H1 (cell line): ENCODE measurements at regions not wholly inside any gene's neighbourhood (a gene's known extent, or its start where the extent isn't known, plus 50 kb on each side); places are given as distances from the start of the nearest gene placed in this dataset.

Experiments used
- CTCF ChIA-PET: fragments of 300-600 bp; sonication (Branson Sonifier 250); formaldehyde crosslinking; loops from one replicate; lab custom pipeline; 2021; ENCODE audit not compliant: partially characterized antibody; lab: Charles Lee
- POLR2A ChIA-PET: fragments of 300-600 bp; sonication (Branson Sonifier 250); formaldehyde crosslinking; loops from one replicate; lab custom pipeline; 2021; ENCODE audit warnings: inconsistent platforms; ENCODE audit not compliant: partially characterized antibody; lab: Charles Lee
- DNase-seq, 2 experiments: peaks; one replicate each; pipeline versions ENCODE4 v3.0.0 to v3.0.0-alpha.2; 2010 to 2022; ENCODE audit warnings: low spot score in 2 of 2, low read depth in 1 of 2, mixed read lengths in 1 of 2
- FAIRE-seq: peaks from 2 replicates; lab custom pipeline; 2011; peaks lifted over from hg19 to GRCh38; lab: Jason Lieb, UNC
- H2AFZ ChIP-seq: 2 replicates; pipeline ENCODE4 v1.8.1; 2012; ENCODE audit warnings: low read length, inconsistent platforms
- H2AK5ac ChIP-seq: 2 replicates; pipeline ENCODE4 v1.6.1; 2013; ENCODE audit warnings: low read depth, low read length
- H2BK120ac ChIP-seq: replicated peaks from 2 replicates; pipeline ENCODE3; 2013; ENCODE audit warnings: low read depth, low read length, inconsistent platforms
- H2BK12ac ChIP-seq: 2 replicates; pipeline ENCODE4 v1.6.1; 2013; ENCODE audit warnings: low read depth, low read length
- H2BK15ac ChIP-seq: 2 replicates; pipeline ENCODE4 v1.6.1; 2013; ENCODE audit warnings: low read length
- H2BK20ac ChIP-seq: 2 replicates; pipeline ENCODE4 v1.6.1; 2013; ENCODE audit warnings: low read length
- H2BK5ac ChIP-seq: 2 replicates; pipeline ENCODE4 v1.6.1; 2013; ENCODE audit warnings: low read depth, low read length
- H3K14ac ChIP-seq: 2 replicates; pipeline ENCODE4 v1.6.1; 2013; ENCODE audit warnings: inconsistent platforms; ENCODE audit not compliant: insufficient read length
- H3K18ac ChIP-seq: 2 replicates; pipeline ENCODE4 v1.6.1; 2013; ENCODE audit warnings: low read length; ENCODE audit errors: extremely low read depth
- H3K23ac ChIP-seq: 2 replicates; pipeline ENCODE4 v1.6.1; 2013; ENCODE audit warnings: inconsistent platforms; ENCODE audit not compliant: insufficient read length
- H3K23me2 ChIP-seq: 2 replicates; pipeline ENCODE4 v1.6.1; 2013; ENCODE audit warnings: low read depth, low read length
- H3K27ac ChIP-seq: 2 replicates; pipeline ENCODE4 v1.6.1; 2011; ENCODE audit warnings: low read depth, low read length, inconsistent platforms
- H3K27me3 ChIP-seq, 4 experiments: replicated peaks in 1 of 4; 1 replicate in 1 of 4; 2 replicates in 3 of 4; pipeline versions ENCODE4 v1.6.1 to v1.8.1; 2011 to 2013; ENCODE audit warnings: low read length in 3 of 4, mild to moderate bottlenecking in 3 of 4, inconsistent platforms in 2 of 4, mixed read lengths in 2 of 4, moderate library complexity in 1 of 4; ENCODE audit not compliant: control insufficient read depth in 3 of 4, insufficient read depth in 3 of 4; ENCODE audit errors: extremely low read depth in 1 of 4
- H3K36me3 ChIP-seq, 4 experiments: 2 replicates each; pipeline versions ENCODE4 v1.6.1 to v1.8.1; 2011 to 2013; ENCODE audit warnings: mild to moderate bottlenecking in 4 of 4, low read length in 3 of 4, moderate library complexity in 2 of 4, control low read depth in 1 of 4, inconsistent platforms in 1 of 4; ENCODE audit not compliant: insufficient read depth in 4 of 4, control insufficient read depth in 2 of 4
- H3K4ac ChIP-seq: replicated peaks from 2 replicates; pipeline ENCODE3; 2013; ENCODE audit warnings: low read length, low read depth, mixed read lengths, inconsistent platforms; ENCODE audit not compliant: insufficient read length
- H3K4me1 ChIP-seq, 4 experiments: replicated peaks in 1 of 4; 1 replicate in 1 of 4; 2 replicates in 3 of 4; pipeline versions ENCODE4 v1.6.1 to v1.8.1; 2011 to 2013; ENCODE audit warnings: low read length in 3 of 4, inconsistent platforms in 2 of 4, mixed read lengths in 1 of 4; ENCODE audit not compliant: insufficient read depth in 4 of 4, control insufficient read depth in 3 of 4
- H3K4me2 ChIP-seq, 2 experiments: 2 replicates each; pipeline versions ENCODE4 v1.6.1 to v1.8.1; 2011 to 2013; ENCODE audit warnings: low read depth in 2 of 2, low read length in 2 of 2, control low read depth in 1 of 2, inconsistent platforms in 1 of 2, mild to moderate bottlenecking in 1 of 2; ENCODE audit not compliant: insufficient read depth in 1 of 2
- H3K4me3 ChIP-seq, 4 experiments: fragments of 200-600, 300-600 bp in 1 of 4; sonication (generic), shearing (Covaris generic), sonication (Bioruptor Twin) in 1 of 4; 2 replicates each; pipeline versions ENCODE4 v1.5.1 to v1.8.1; 2011 to 2016; ENCODE audit warnings: low read length in 4 of 4, low read depth in 3 of 4, control low read depth in 2 of 4, inconsistent platforms in 2 of 4, mild to moderate bottlenecking in 2 of 4, mixed read lengths in 1 of 4, moderate library complexity in 1 of 4; ENCODE audit not compliant: insufficient read depth in 2 of 4; ENCODE audit errors: extremely low read depth in 1 of 4
- H3K56ac ChIP-seq: replicated peaks from 2 replicates; pipeline ENCODE3; 2013; ENCODE audit warnings: low read depth, mild to moderate bottlenecking, mixed read lengths, low read length, inconsistent platforms; ENCODE audit not compliant: insufficient read length
- H3K79me1 ChIP-seq: 2 replicates; pipeline ENCODE4 v1.6.1; 2013; ENCODE audit warnings: low read depth, low read length, control low read depth
- H3K79me2 ChIP-seq, 2 experiments: 2 replicates each; pipeline versions ENCODE4 v1.6.1 to v1.8.1; 2012 to 2013; ENCODE audit warnings: low read length in 2 of 2, mild to moderate bottlenecking in 2 of 2, inconsistent platforms in 1 of 2; ENCODE audit not compliant: insufficient read depth in 2 of 2, control insufficient read depth in 1 of 2
- H3K9ac ChIP-seq, 4 experiments: replicated peaks in 1 of 4; 1 replicate in 1 of 4; 2 replicates in 3 of 4; pipeline versions ENCODE4 v1.6.1 to v1.8.1; 2011 to 2013; ENCODE audit warnings: low read depth in 3 of 4, low read length in 3 of 4, control low read depth in 2 of 4, mild to moderate bottlenecking in 2 of 4, moderate library complexity in 2 of 4, inconsistent platforms in 1 of 4; ENCODE audit errors: extremely low read depth in 1 of 4
- H3K9me3 ChIP-seq, 2 experiments: 2 replicates each; pipeline versions ENCODE4 v1.6.1 to v1.8.1; 2012 to 2013; ENCODE audit warnings: mild to moderate bottlenecking in 2 of 2, moderate library complexity in 2 of 2, control low read depth in 1 of 2, inconsistent platforms in 1 of 2, low read depth in 1 of 2, low read length in 1 of 2, mixed read lengths in 1 of 2; ENCODE audit not compliant: insufficient read depth in 2 of 2
- H4K20me1 ChIP-seq, 2 experiments: replicated peaks in 1 of 2; 2 replicates each; pipeline versions ENCODE3 to v1.8.1; 2011 to 2013; ENCODE audit warnings: inconsistent platforms in 2 of 2, low read length in 2 of 2, mild to moderate bottlenecking in 1 of 2; ENCODE audit not compliant: insufficient read depth in 2 of 2, control insufficient read depth in 1 of 2
- H4K5ac ChIP-seq: 2 replicates; pipeline ENCODE4 v1.6.1; 2013; ENCODE audit warnings: low read length, low read depth, mixed read lengths, inconsistent platforms; ENCODE audit not compliant: insufficient read length
- H4K8ac ChIP-seq: 2 replicates; pipeline ENCODE4 v1.8.0; 2013; ENCODE audit warnings: mild to moderate bottlenecking, moderate library complexity, low read length, inconsistent platforms; ENCODE audit not compliant: insufficient read depth; ENCODE audit errors: extremely low read depth
- H4K91ac ChIP-seq: replicated peaks from 2 replicates; pipeline ENCODE3; 2013; ENCODE audit warnings: low read length, mixed read lengths, inconsistent platforms; ENCODE audit not compliant: insufficient read length
- ASH2L ChIP-seq: fragments of 200-600, 300-600 bp; sonication (generic); IDR thresholded peaks from one replicate; pipeline ENCODE4 v1.7.1; 2017; ENCODE audit warnings: low read length
- CEBPB ChIP-seq: IDR thresholded peaks from 2 replicates; pipeline ENCODE4 v1.6.1; 2012; ENCODE audit warnings: low read depth, low read length
- CTBP2 ChIP-seq: IDR thresholded peaks from 2 replicates; pipeline ENCODE4 v1.7.0; 2011; ENCODE audit warnings: borderline replicate concordance, mild to moderate bottlenecking, moderate library complexity, mixed read lengths, low read length; ENCODE audit not compliant: insufficient read depth, insufficient read length
- GABPA ChIP-seq: IDR thresholded peaks from 2 replicates; pipeline ENCODE4 v1.6.1; 2011; ENCODE audit warnings: mild to moderate bottlenecking, low read length, moderate library complexity, borderline replicate concordance; ENCODE audit not compliant: insufficient read depth
- HDAC2 ChIP-seq, 2 experiments: fragments of 300-600 bp in 1 of 2; sonication (generic) in 1 of 2; IDR thresholded peaks; 2 replicates each; pipeline ENCODE4 v1.6.1; 2011 to 2012; ENCODE audit warnings: low read depth in 2 of 2, low read length in 2 of 2, mild to moderate bottlenecking in 2 of 2, moderate library complexity in 2 of 2, borderline replicate concordance in 1 of 2, inconsistent platforms in 1 of 2
- KDM1A ChIP-seq: fragments of 200-600, 300-600 bp; sonication (generic); IDR thresholded peaks from 2 replicates; pipeline ENCODE4 v1.7.1; 2016; ENCODE audit warnings: mild to moderate bottlenecking, low read length, borderline replicate concordance
- POU5F1 ChIP-seq: IDR thresholded peaks from 2 replicates; pipeline ENCODE4 v1.6.1; 2011; ENCODE audit warnings: low read depth, mild to moderate bottlenecking, low read length, moderate library complexity
- RNF2 ChIP-seq: fragments of 200-900, 300-1000 bp; sonication (generic); IDR thresholded peaks from 2 replicates; pipeline ENCODE4 v1.7.1; 2016; ENCODE audit warnings: borderline replicate concordance, low read depth, mild to moderate bottlenecking, antibody characterized with exemption, low read length; ENCODE audit not compliant: poor library complexity, severe bottlenecking; ENCODE audit errors: missing control alignments
- SIN3A ChIP-seq, 2 experiments: IDR thresholded peaks in 1 of 2; conservative IDR thresholded peaks in 1 of 2; 2 replicates each; pipeline ENCODE4 v1.6.1; 2011 to 2012; ENCODE audit warnings: low read length in 2 of 2, improper control_type of control experiment in 1 of 2, low read depth in 1 of 2, mild to moderate bottlenecking in 1 of 2
- SIRT6 ChIP-seq: IDR thresholded peaks from one replicate; pipeline ENCODE4 v1.7.1; 2012; ENCODE audit warnings: low read length, inconsistent platforms
- SRF ChIP-seq: IDR thresholded peaks from 2 replicates; pipeline ENCODE4 v1.6.1; 2011; ENCODE audit warnings: mild to moderate bottlenecking, low read depth, low read length, moderate library complexity
- YY1 ChIP-seq: IDR thresholded peaks from 2 replicates; pipeline ENCODE4 v1.6.1; 2011; ENCODE audit warnings: low read depth, mild to moderate bottlenecking, low read length
- WGBS, 2 experiments: shearing (Covaris generic) in 1 of 2; methylation state at CpG; one replicate each; pipeline versions ENCODE4 v1.1.6 to v1.1.7; 2013 to 2015; ENCODE audit warnings: low lambda C conversion rate in 2 of 2, mixed read lengths in 2 of 2, inconsistent platforms in 1 of 2, low coverage in 1 of 2, missing lambda C conversion rate in 1 of 2; ENCODE audit not compliant: insufficient replicate concordance in 2 of 2, insufficient coverage in 1 of 2, insufficient read length in 1 of 2; ENCODE audit errors: extremely low coverage in 1 of 2, missing lambda C conversion rate in 1 of 2; 5-methylcytosine and 5-hydroxymethylcytosine counted together

DNA sequence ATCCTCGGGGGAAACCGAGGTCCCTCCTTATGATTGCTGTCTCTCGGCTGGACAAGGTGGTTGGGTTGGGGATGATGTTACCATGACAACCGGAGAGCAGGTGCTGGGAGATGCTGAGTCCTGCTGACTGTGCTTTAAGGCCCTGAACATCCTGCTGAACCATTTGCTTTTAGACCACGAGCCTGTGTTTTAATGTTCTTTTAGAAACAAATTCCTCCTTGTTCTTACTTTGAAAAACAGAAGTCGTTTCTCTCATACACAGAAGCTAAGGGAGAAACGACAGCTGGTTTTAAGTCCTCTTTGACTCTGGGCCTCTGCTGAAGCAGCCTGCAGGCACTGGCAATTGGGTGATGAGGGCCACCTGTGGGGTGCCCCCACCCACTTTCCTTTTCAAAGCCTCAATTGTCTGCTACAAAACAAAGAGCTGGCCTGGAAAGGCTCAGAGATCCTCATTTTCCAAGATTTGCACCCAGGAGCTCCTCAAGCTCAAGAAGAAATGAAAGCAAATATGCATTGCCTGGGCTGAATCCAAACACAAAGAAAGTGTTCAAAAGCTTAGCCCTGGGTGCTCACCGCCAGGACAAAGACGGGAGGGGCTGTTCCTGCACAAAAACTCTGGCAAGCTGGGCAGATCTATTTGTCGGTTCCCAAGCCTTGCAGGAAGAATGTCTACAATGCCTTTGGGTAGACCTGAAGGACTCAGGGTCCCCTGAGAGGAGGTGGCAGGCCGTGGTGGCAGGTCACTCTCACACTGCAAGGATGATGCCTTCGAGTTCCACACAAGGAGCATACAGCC is 90.0 kb upstream of the CLMN start:
- no peak overlapping the region for H3K4me2 ChIP-seq
- CTCF ChIA-PET, result interaction anchor here (0.7 to 1.4 kb wide), 6 partner anchors 9 to 38 kb away, joined by 3 to 4 read pairs (median 3); no protein-coding TSS in a partner anchor
- H4K91ac ChIP-seq, result no peak overlapping the region
- no peak for DNase-seq
- H4K8ac ChIP-seq, result no peak overlapping the region
- H2BK12ac ChIP-seq, result no peak overlapping the region
- no peak overlapping the region for H2BK20ac ChIP-seq
- no peak overlapping the region for H2BK120ac ChIP-seq
- H2BK5ac ChIP-seq, result no peak overlapping the region
- no peak overlapping the region for H4K5ac ChIP-seq
- no peaks in the 10 kb centered on the region for H3K27me3 ChIP-seq
- no peak overlapping the region for H3K14ac ChIP-seq
- no peak overlapping the region for H3K23ac ChIP-seq
- H3K56ac ChIP-seq, result no peak overlapping the region
- no peak overlapping the region for H2AFZ ChIP-seq
- WGBS, 2 experiments, result 82% methylated on average over 12 of the region's 12 CpGs; no CpG with 5 or more reads in 1 of the 2 experiments
- no peak overlapping the region for H3K4ac ChIP-seq
- POLR2A ChIA-PET, result interaction anchor here (0.9 kb wide), 1 partner anchor 68 kb away, joined by 3 read pairs; no protein-coding TSS in a partner anchor
- H3K27ac ChIP-seq, result no peak overlapping the region
- no peak overlapping the region for H2BK15ac ChIP-seq
- H3K79me2 ChIP-seq, result no peaks in the 10 kb centered on the region
- no peaks in the 10 kb centered on the region for H3K79me1 ChIP-seq
- no peaks in the 10 kb centered on the region; the same call in 1 of the 2 replicates for H3K23me2 ChIP-seq
- no peaks in the 10 kb centered on the region for H4K20me1 ChIP-seq
- H3K36me3 ChIP-seq, result no peaks in the 10 kb centered on the region
- no peaks in the 10 kb centered on the region for H3K9me3 ChIP-seq
- no peak overlapping the region for H2AK5ac ChIP-seq
- peaks cover 0 to 6% (median 2%) of the 10 kb centered on the region in 4 experiments; a peak in 2 of 7 replicates for H3K4me1 ChIP-seq
- no peak overlapping the region for H3K9ac ChIP-seq
- H3K18ac ChIP-seq, result no peak overlapping the region; the same call in 1 of the 2 replicates
- H3K4me3 ChIP-seq, result no peak overlapping the region
- no peak for FAIRE-seq
- no peak for TF ChIP-seq CTBP2
- no peak for TF ChIP-seq YY1
- no peak for TF ChIP-seq SIN3A (conservative IDR thresholded peaks at IDR 0.05 in 1 of 2, IDR thresholded peaks at IDR 0.05 in 1 of 2; ENCODE audit: low read depth in 1 of 2, low read length in 2 of 2)
- no peak for TF ChIP-seq POU5F1
- no peak for TF ChIP-seq SIRT6
- TF ChIP-seq SRF, result no peak
- no peak for TF ChIP-seq HDAC2 (IDR thresholded peaks at IDR 0.05; ENCODE audit: borderline replicate concordance in 1 of 2, low read depth in 2 of 2, low read length in 2 of 2)
- TF ChIP-seq ASH2L, result no peak
- TF ChIP-seq CEBPB, result no peak
- no peak for TF ChIP-seq GABPA
- no peak for TF ChIP-seq KDM1A
- no peak for TF ChIP-seq RNF2
